B cell (primary cell): ENCODE measurements at regions not wholly inside any gene's neighbourhood (a gene's known extent, or its start where the extent isn't known, plus 50 kb on each side); places are given as distances from the start of the nearest gene placed in this dataset.

ENCODE experiments used
- ATAC-seq: fragments of 200-7000 bp; cut with Tn5 transposase; one replicate; pipeline ENCODE4 v1.10.0; 2021; ENCODE audit warnings: low read depth, mild to moderate bottlenecking, moderate number of reproducible peaks, moderate library complexity
- CTCF ChIA-PET: fragments of 350-600 bp; sonication (Branson Sonifier 250); formaldehyde crosslinking; loops from one replicate; lab custom pipeline; 2021; ENCODE audit warnings: antibody characterized with exemption, inconsistent platforms; lab: Charles Lee
- POLR2A ChIA-PET: fragments of 350-600 bp; sonication (Branson Sonifier 250); formaldehyde crosslinking; loops from one replicate; lab custom pipeline; 2021; ENCODE audit warnings: antibody characterized with exemption; lab: Charles Lee
- DNase-seq: peaks from one replicate; pipeline ENCODE4 v3.0.0; 2013
- H2AFZ ChIP-seq: 2 replicates; pipeline ENCODE4 v1.6.1; 2012; ENCODE audit warnings: mild to moderate bottlenecking, low read depth, low read length; ENCODE audit not compliant: insufficient read depth, poor library complexity, severe bottlenecking
- H3K27ac ChIP-seq, 2 donors: 1 replicate in 1 of 2; 2 replicates in 1 of 2; pipeline ENCODE4 v1.5.1; 2012 to 2013; ENCODE audit warnings: low read length in 2 of 2, mild to moderate bottlenecking in 2 of 2, moderate library complexity in 1 of 2
- H3K27me3 ChIP-seq, 4 experiments: fragments of 200-600 bp in 1 of 4; sonication (generic) in 1 of 4; replicated peaks in 1 of 4; 1 replicate in 2 of 4; 2 replicates in 2 of 4; pipeline versions ENCODE4 v1.6.1 to v1.7.0; 2013 to 2016; ENCODE audit warnings: low read length in 3 of 4, mild to moderate bottlenecking in 2 of 4, mixed read lengths in 1 of 4, moderate library complexity in 1 of 4; ENCODE audit not compliant: insufficient read depth in 4 of 4, control insufficient read depth in 3 of 4; ENCODE audit errors: control extremely low read depth in 1 of 4
- H3K36me3 ChIP-seq, 2 experiments: replicated peaks in 1 of 2; 1 replicate in 1 of 2; 2 replicates in 1 of 2; pipeline versions ENCODE4 v1.6.1 to v1.7.1; 2013; ENCODE audit warnings: low read length in 1 of 2; ENCODE audit not compliant: insufficient read depth in 2 of 2, control insufficient read depth in 1 of 2; ENCODE audit errors: control extremely low read depth in 1 of 2, extremely low read depth in 1 of 2
- H3K4me1 ChIP-seq, 2 donors: fragments of 200-600 bp in 1 of 2; sonication (generic) in 1 of 2; 1 replicate in 1 of 2; 2 replicates in 1 of 2; pipeline versions ENCODE4 v1.5.1 to v1.6.1; 2013 to 2017; ENCODE audit warnings: low read length in 2 of 2; ENCODE audit not compliant: control insufficient read depth in 2 of 2, insufficient read depth in 2 of 2
- H3K4me2 ChIP-seq: replicated peaks from 2 replicates; pipeline ENCODE3; 2012; ENCODE audit warnings: mild to moderate bottlenecking, low read depth, low read length; ENCODE audit not compliant: poor library complexity, severe bottlenecking
- H3K4me3 ChIP-seq, 5 experiments: fragments of 200-600 bp in 1 of 5; sonication (generic) in 1 of 5; 1 replicate in 3 of 5; 2 replicates in 2 of 5; pipeline versions ENCODE4 v1.5.1 to v1.7.0; 2011 to 2016; ENCODE audit warnings: low read length in 4 of 5, mild to moderate bottlenecking in 4 of 5, low read depth in 2 of 5, control low read depth in 1 of 5, moderate library complexity in 1 of 5; ENCODE audit not compliant: insufficient read depth in 1 of 5; ENCODE audit errors: control extremely low read depth in 1 of 5, extremely low read depth in 1 of 5
- H3K79me2 ChIP-seq: fragments of 200-600 bp; sonication (generic); one replicate; pipeline ENCODE4 v1.6.0; 2016; ENCODE audit warnings: low read length; ENCODE audit not compliant: control insufficient read depth, insufficient read depth
- H3K9ac ChIP-seq: fragments of 200-600 bp; sonication (generic); 2 replicates; pipeline ENCODE4 v1.6.1; 2017; ENCODE audit warnings: mild to moderate bottlenecking, low read length, moderate library complexity
- H3K9me3 ChIP-seq, 3 donors: one replicate each; pipeline versions ENCODE4 v1.6.1 to v1.7.1; 2013; ENCODE audit warnings: low read length in 2 of 3; ENCODE audit not compliant: control insufficient read depth in 2 of 3, insufficient read depth in 1 of 3; ENCODE audit errors: control extremely low read depth in 1 of 3
- H4K20me1 ChIP-seq: 2 replicates; pipeline ENCODE4 v1.6.0; 2012; ENCODE audit warnings: mild to moderate bottlenecking, low read length; ENCODE audit not compliant: insufficient read depth, control insufficient read depth, poor library complexity, severe bottlenecking
- H3K27ac Mint-ChIP-seq: one replicate; pipeline ENCODE4 v1.8.0; 2021; ENCODE audit warnings: mixed read lengths
- H3K27me3 Mint-ChIP-seq: one replicate; pipeline ENCODE4 v1.8.0; 2021; ENCODE audit warnings: mixed read lengths
- H3K4me1 Mint-ChIP-seq: one replicate; pipeline ENCODE4 v1.8.0; 2021; ENCODE audit warnings: mixed read lengths
- H3K4me3 Mint-ChIP-seq: one replicate; pipeline ENCODE4 v1.8.0; 2021; ENCODE audit warnings: mixed read lengths
- H3K9me3 Mint-ChIP-seq: one replicate; pipeline ENCODE4 v1.8.0; 2022; ENCODE audit warnings: mixed read lengths; ENCODE audit not compliant: insufficient read depth
- CTCF ChIP-seq: fragments of 200-600 bp; IDR thresholded peaks from one replicate; pipeline ENCODE4 v1.8.0; 2022; ENCODE audit warnings: antibody characterized with exemption, mild to moderate bottlenecking
- EZH2 ChIP-seq: IDR thresholded peaks from 2 replicates; pipeline ENCODE4 v1.6.1; 2012; ENCODE audit warnings: borderline replicate concordance, low read depth, mild to moderate bottlenecking, moderate library complexity, low read length; ENCODE audit not compliant: insufficient read depth, poor library complexity, severe bottlenecking
- WGBS: methylation state at CpG from one replicate; pipeline ENCODE4 v1.1.5; 2013; ENCODE audit warnings: missing lambda C conversion rate; ENCODE audit not compliant: insufficient coverage; 5-methylcytosine and 5-hydroxymethylcytosine counted together
- intact Hi-C: fragments of 100-400 bp; cut with micrococcal nuclease; formaldehyde crosslinking; loops from one replicate; pipeline ENCODE4 v1.10.0; 2022

- Mint-ChIP-seq H3K4me3 (no peak overlapping the region), H3K27me3 (peaks cover 9% of the 10 kb centered on the region), H3K27ac (no peak overlapping the region), H3K9me3 (peaks cover 5% of the 10 kb centered on the region), H3K4me1 (no peaks in the 10 kb centered on the region)
- DNase-seq (no peak), ATAC-seq (no peak)
- no peak overlapping the region for H3K9ac ChIP-seq
- no peaks in the 10 kb centered on the region for H3K36me3 ChIP-seq
- ChIA-PET POLR2A (no interaction called here), CTCF (no interaction called here)
- intact Hi-C loops: no loop called here
- no peaks in the 10 kb centered on the region for H3K79me2 ChIP-seq
- H3K4me1 ChIP-seq: no peaks in the 10 kb centered on the region
- TF ChIP-seq CTCF (no peak), EZH2 (no peak)
- no peak overlapping the region for H3K27ac ChIP-seq
- WGBS: 38% methylated on average over 1 of the region's 2 CpGs
- peaks cover 0 to 2% (median 0%) of the 10 kb centered on the region in 4 experiments for H3K27me3 ChIP-seq
- H2AFZ ChIP-seq: no peak overlapping the region
- no peak overlapping the region for H3K4me3 ChIP-seq
- H4K20me1 ChIP-seq: no peaks in the 10 kb centered on the region
- H3K4me2 ChIP-seq: no peak overlapping the region
- H3K9me3 ChIP-seq: peaks cover 0 to 7% (median 0%) of the 10 kb centered on the region in 3 donors
Observed at GRCh38 chr11:103730131-103730940, 306.1 kb upstream of the DDI1 start.

GRCh38 chr11:103731670-103732069 is 304.8 kb upstream of the DDI1 start:
- H2AFZ ChIP-seq: no peak overlapping the region
- H3K36me3 ChIP-seq: no peaks in the 10 kb centered on the region
- H3K27me3 ChIP-seq: peaks cover 0 to 2% (median 0%) of the 10 kb centered on the region in 4 experiments
- ChIA-PET CTCF (no interaction called here), POLR2A (no interaction called here)
- no peak overlapping the region for H3K27ac Mint-ChIP-seq
- H3K4me3 ChIP-seq: no peak overlapping the region
- H3K9me3 Mint-ChIP-seq: no peaks in the 10 kb centered on the region
- no peaks in the 10 kb centered on the region for H3K4me1 ChIP-seq
- intact Hi-C loops: no loop called here
- H3K27ac ChIP-seq: no peak overlapping the region
- peaks cover 0 to 7% (median 0%) of the 10 kb centered on the region in 3 donors for H3K9me3 ChIP-seq
- H4K20me1 ChIP-seq: no peaks in the 10 kb centered on the region
- no peak overlapping the region for H3K4me3 Mint-ChIP-seq
- ATAC-seq (no peak), DNase-seq (no peak)
- H3K4me1 Mint-ChIP-seq: no peaks in the 10 kb centered on the region
- H3K4me2 ChIP-seq: no peak overlapping the region
- no CpG with 5 or more reads among the region's 2 CpGs for WGBS
- H3K9ac ChIP-seq: no peak overlapping the region
- TF ChIP-seq CTCF (no peak), EZH2 (no peak)
- H3K79me2 ChIP-seq: no peaks in the 10 kb centered on the region
- peaks cover 9% of the 10 kb centered on the region for H3K27me3 Mint-ChIP-seq
